ENCODE measurements at regions not wholly inside any gene's neighbourhood (a gene's known extent, or its start where the extent isn't known, plus 50 kb on each side); places are given as distances from the start of the nearest gene placed in this dataset.
"Not testable (repeated sequence)": the region's sequence is repeated elsewhere in the genome, so short reads cannot be mapped to it uniquely, and the experiment has no call there.

GRCh38 chr9:110030632-110031031 is 177.3 kb downstream of the C9orf152 start:
- TF ChIP-seq EZH2phosphoT487 (IDR thresholded peaks at IDR 0.05; ENCODE audit: borderline replicate concordance, low read length) (no peak), EZH2 (IDR thresholded peaks at IDR 0.05; ENCODE audit: low read length, unreplicated experiment) (no peak), CTCF (conservative IDR thresholded peaks at IDR 0.05; ENCODE audit: low read depth, low read length) (no peak)
- Histone ChIP-seq H2AFZ (ENCODE audit: low read length) (no peak overlapping the region), H3K9ac (ENCODE audit: low read length) (no peak overlapping the region), H3K79me2 (ENCODE audit: low read length) (no peaks in the 10 kb centered on the region), H3K4me1 (ENCODE audit: insufficient read depth, low read length) (peaks cover 24% of the 10 kb centered on the region), H3K9me3 (ENCODE audit: low read length) (no peaks in the 10 kb centered on the region), H3K4me3 (ENCODE audit: low read length) (no peak overlapping the region), H3K36me3 (ENCODE audit: low read depth, low read length) (no peaks in the 10 kb centered on the region), H3K4me2 (ENCODE audit: low read length) (no peak overlapping the region), H3F3A (ENCODE audit: low read length, unreplicated experiment) (no peaks in the 10 kb centered on the region), H3K27ac (ENCODE audit: low read length) (no peak overlapping the region), H3K9me2 (replicated peaks; ENCODE audit: low read length) (no peaks in the 10 kb centered on the region), H4K20me1 (ENCODE audit: low read length) (no peaks in the 10 kb centered on the region), H3K27me3 (ENCODE audit: low read length) (no peaks in the 10 kb centered on the region)
- no TSS peak for BruUV-seq (replicated peaks)
- DNase-seq (no peak), ATAC-seq (no peak)
- CTCF ChIA-PET, result no interaction called here
- intact Hi-C loops (cut with micrococcal nuclease), result no loop called here
- POLR2A ChIA-PET (ENCODE audit: unreplicated experiment), result no interaction called here

GRCh38 chr9:110031511-110032173 is 176.3 kb downstream of the C9orf152 start:
- TF ChIP-seq EZH2 (IDR thresholded peaks at IDR 0.05; ENCODE audit: low read length, unreplicated experiment), result no peak
- TF ChIP-seq EZH2phosphoT487 (IDR thresholded peaks at IDR 0.05; ENCODE audit: borderline replicate concordance, low read length), result no peak
- no peak for TF ChIP-seq CTCF (conservative IDR thresholded peaks at IDR 0.05; ENCODE audit: low read depth, low read length)
- H3K4me2 ChIP-seq (ENCODE audit: low read length), result peak overlapping the region; percentile 52
- peaks cover 24% of the 10 kb centered on the region for H3K4me1 ChIP-seq (ENCODE audit: insufficient read depth, low read length)
- no peak overlapping the region for H3K9ac ChIP-seq (ENCODE audit: low read length)
- ChIA-PET POLR2A (ENCODE audit: unreplicated experiment) (interaction anchor here (1.0 kb wide), 1 partner anchor 19 kb away, joined by 4 read pairs; no protein-coding TSS in a partner anchor), CTCF (interaction anchor here (0.6 kb wide), 1 partner anchor 21 kb away, joined by 6 read pairs; no protein-coding TSS in a partner anchor)
- no peaks in the 10 kb centered on the region for H3K9me2 ChIP-seq (replicated peaks; ENCODE audit: low read length)
- no peaks in the 10 kb centered on the region for H3F3A ChIP-seq (ENCODE audit: low read length, unreplicated experiment)
- ATAC-seq (peak; percentile 91), DNase-seq (peak; percentile 86)
- no peaks in the 10 kb centered on the region for H3K36me3 ChIP-seq (ENCODE audit: low read depth, low read length)
- H2AFZ ChIP-seq (ENCODE audit: low read length), result no peak overlapping the region
- peak overlapping the region; percentile 73 for H3K27ac ChIP-seq (ENCODE audit: low read length)
- H3K9me3 ChIP-seq (ENCODE audit: low read length), result no peaks in the 10 kb centered on the region
- H3K4me3 ChIP-seq (ENCODE audit: low read length), result no peak overlapping the region
- intact Hi-C loops (cut with micrococcal nuclease), result no loop called here
- H4K20me1 ChIP-seq (ENCODE audit: low read length), result no peaks in the 10 kb centered on the region
- no peaks in the 10 kb centered on the region for H3K27me3 ChIP-seq (ENCODE audit: low read length)
- H3K79me2 ChIP-seq (ENCODE audit: low read length), result no peaks in the 10 kb centered on the region
- BruUV-seq (replicated peaks), result no TSS peak

GRCh38 chr9:110032532-110032931 is 175.4 kb downstream of the C9orf152 start:
- DNase-seq; H3K79me2 ChIP-seq (ENCODE audit: low read length); H3K27ac ChIP-seq (ENCODE audit: low read length); H3K9me3 ChIP-seq (ENCODE audit: low read length); BruUV-seq (replicated peaks); H3K27me3 ChIP-seq (ENCODE audit: low read length); H3K4me2 ChIP-seq (ENCODE audit: low read length); ATAC-seq; POLR2A ChIA-PET (ENCODE audit: unreplicated experiment); intact Hi-C loops (cut with micrococcal nuclease); H3K4me3 ChIP-seq (ENCODE audit: low read length); H3K36me3 ChIP-seq (ENCODE audit: low read depth, low read length); H4K20me1 ChIP-seq (ENCODE audit: low read length); H2AFZ ChIP-seq (ENCODE audit: low read length); H3K9me2 ChIP-seq (replicated peaks; ENCODE audit: low read length); H3K9ac ChIP-seq (ENCODE audit: low read length); H3F3A ChIP-seq (ENCODE audit: low read length, unreplicated experiment): not testable (repeated sequence)
- H3K4me1 ChIP-seq (ENCODE audit: insufficient read depth, low read length), result peaks cover 24% of the 10 kb centered on the region
- CTCF ChIA-PET, result interaction anchor here (0.6 kb wide), 1 partner anchor 20 kb away, joined by 6 read pairs; no protein-coding TSS in a partner anchor

Measured in PC-3 (cell line).